H7 (cell line): ENCODE measurements at regions not wholly inside any gene's neighbourhood (a gene's known extent, or its start where the extent isn't known, plus 50 kb on each side); places are given as distances from the start of the nearest gene placed in this dataset.

Experiments used
- DNase-seq: peaks from one replicate; pipeline ENCODE4 v3.0.0; 2012
- H3K27me3 ChIP-seq: 2 replicates; pipeline ENCODE4 v1.6.0; 2011; ENCODE audit warnings: mild to moderate bottlenecking, low read length; ENCODE audit not compliant: control insufficient read depth, insufficient read depth
- H3K36me3 ChIP-seq: replicated peaks from 2 replicates; pipeline ENCODE4 v1.5.1; 2011; ENCODE audit warnings: low read length; ENCODE audit not compliant: control insufficient read depth, insufficient read depth
- H3K4me3 ChIP-seq: 2 replicates; pipeline ENCODE4 v1.5.1; 2011; ENCODE audit warnings: low read depth, mild to moderate bottlenecking, control low read depth, low read length, moderate library complexity; ENCODE audit not compliant: insufficient read depth

- Histone ChIP-seq H3K27me3 (no peaks in the 10 kb centered on the region), H3K4me3 (no peak overlapping the region), H3K36me3 (no peaks in the 10 kb centered on the region)
- DNase-seq: no peak
Measured at GRCh38 chr10:84665211-84665610, 336.8 kb downstream of the CCSER2 start.

DNA sequence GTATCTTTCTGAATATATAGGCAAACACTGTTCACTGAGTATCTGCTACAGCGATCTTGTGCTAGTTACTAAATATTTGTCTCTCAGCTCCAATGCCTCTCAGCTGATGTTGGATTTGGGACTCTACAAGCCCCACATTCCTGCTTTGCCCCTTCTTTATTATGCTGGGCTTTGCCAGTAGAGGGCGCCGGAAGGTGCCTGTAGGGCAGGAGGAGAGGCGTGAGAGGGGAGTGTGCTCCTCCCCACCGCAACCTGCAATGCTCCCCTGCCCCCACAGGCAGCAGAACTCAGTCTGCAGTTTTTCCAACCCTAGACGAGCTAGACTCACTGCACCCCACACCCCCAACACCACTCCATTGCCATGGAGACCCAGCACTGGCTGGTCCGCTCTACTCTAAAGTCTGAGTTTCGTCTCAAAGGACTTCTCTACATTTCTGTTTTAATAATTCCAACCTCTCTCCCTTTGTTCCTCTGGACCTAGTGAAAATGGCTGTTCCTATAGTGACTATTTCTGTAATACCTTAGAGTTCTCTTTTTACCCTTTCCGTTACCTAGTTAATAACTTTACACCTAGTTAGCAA is 337.6 kb downstream of the CCSER2 start:
- no peaks in the 10 kb centered on the region for H3K27me3 ChIP-seq
- peak; percentile 73 for DNase-seq
- no peak overlapping the region for H3K4me3 ChIP-seq

GRCh38 chr10:84668186-84668763 is 339.9 kb downstream of the CCSER2 start:
- DNase-seq: no peak
- no peaks in the 10 kb centered on the region for H3K36me3 ChIP-seq
- H3K4me3 ChIP-seq: no peak overlapping the region
- H3K27me3 ChIP-seq: no peaks in the 10 kb centered on the region

More for the DNA sequence above, 337.6 kb downstream of the CCSER2 start:
- H3K36me3 ChIP-seq: no peaks in the 10 kb centered on the region

DNA sequence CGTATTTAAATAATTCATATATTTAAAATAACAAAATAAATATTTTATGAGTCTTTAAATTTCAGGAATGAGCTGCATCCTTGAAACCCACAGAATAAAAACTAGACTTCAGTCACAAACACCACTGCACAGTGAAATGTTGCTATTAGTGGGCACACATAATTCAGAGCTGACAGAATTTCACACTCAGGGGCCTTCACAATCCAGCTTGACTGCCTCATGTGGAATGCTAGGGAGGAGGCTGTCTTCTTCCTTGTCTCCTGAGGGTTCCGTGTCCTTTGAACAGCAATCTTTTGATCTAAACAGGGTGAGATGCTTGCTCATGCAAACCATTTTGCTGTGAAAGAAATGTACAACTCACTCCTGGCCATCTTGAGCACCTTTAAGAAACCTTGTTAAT is 346.7 kb downstream of the CCSER2 start:
- no peak for DNase-seq
- Histone ChIP-seq H3K27me3 (no peaks in the 10 kb centered on the region), H3K36me3 (no peaks in the 10 kb centered on the region), H3K4me3 (no peak overlapping the region)

DNA sequence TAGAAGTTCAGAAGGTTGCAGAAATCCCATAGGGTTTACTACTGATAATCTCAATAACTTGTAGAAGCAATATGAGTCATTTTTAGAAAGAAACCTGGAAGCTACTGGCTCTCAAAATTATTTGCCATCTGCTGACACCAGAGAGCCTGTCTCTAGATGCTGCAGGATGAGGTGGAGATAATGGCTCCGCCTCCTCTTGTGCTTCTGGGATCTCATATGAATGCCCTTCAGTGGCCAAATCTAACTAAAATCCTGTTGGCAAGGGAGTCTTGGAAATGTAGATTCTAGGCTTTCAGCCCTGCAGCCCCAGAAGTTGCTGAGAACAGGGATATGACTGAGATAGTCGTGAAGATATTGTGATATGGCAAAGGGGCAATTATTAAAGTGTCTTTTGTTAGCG is 348.1 kb downstream of the CCSER2 start:
- no peaks in the 10 kb centered on the region for H3K36me3 ChIP-seq
- no peaks in the 10 kb centered on the region for H3K27me3 ChIP-seq
- no peak overlapping the region for H3K4me3 ChIP-seq
- DNase-seq: no peak

DNA sequence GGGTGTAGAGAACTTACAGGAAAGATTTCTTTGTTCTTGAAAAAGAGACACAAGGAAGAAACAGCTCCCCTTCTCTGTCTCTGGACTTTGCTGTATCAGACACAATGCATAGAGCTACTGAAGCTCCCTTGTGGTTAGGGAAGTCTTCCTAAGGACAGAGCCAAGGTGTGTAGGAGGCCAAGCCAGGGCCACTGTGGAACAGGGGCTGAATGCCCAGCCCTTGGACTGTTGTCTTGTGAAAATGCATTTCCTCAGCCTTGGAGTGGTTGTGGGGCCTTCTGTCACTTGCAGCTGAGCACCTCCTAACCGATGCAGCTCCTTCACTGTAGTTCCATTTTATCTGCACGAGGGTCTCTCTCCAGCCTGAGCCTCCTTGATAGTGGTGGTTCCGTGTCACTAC is 353.4 kb downstream of the CCSER2 start:
- no peaks in the 10 kb centered on the region for H3K27me3 ChIP-seq
- H3K36me3 ChIP-seq: no peaks in the 10 kb centered on the region
- no peak overlapping the region for H3K4me3 ChIP-seq
- DNase-seq: no peak

GRCh38 chr10:84683550-84683949 is 355.2 kb downstream of the CCSER2 start:
- no peak overlapping the region for H3K4me3 ChIP-seq
- no peaks in the 10 kb centered on the region for H3K27me3 ChIP-seq
- no peaks in the 10 kb centered on the region for H3K36me3 ChIP-seq
- no peak for DNase-seq

DNA sequence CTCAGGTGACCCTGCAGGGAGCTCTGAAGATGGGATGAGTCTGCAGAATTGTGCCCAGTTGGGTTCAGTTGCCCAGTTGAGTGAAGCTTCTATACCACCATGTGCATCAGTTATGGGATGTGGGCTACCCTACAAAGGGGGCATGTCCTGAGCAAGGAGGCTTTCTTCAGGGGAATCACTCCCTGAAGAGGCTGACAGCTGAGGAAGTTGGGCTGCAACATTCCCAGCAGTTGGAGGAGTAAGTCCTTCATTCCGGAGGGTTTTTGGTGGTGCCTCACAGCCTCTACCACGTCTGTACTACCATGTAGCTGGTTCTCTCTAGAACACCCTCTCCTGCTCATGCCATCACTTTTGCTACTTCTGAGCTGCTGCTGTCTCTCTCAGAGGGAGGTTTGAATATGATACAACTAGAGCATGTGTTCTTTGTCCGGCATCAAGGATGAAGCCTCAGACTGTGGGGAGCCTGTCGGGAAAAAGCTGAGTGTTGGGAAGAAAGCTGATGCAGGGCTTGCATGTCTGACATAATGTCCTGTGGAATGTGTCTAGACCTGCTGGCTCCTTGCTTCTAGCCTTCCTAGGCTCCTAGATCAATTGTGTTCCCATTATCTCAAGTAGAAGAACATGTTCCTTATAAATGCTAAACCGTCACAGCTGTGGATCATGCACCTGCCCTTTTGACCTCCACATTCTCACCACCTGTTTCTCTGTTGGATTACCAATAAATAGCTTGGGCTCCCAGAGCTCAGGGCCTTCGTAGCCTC is 355.8 kb downstream of the CCSER2 start:
- no peak for DNase-seq
- no peaks in the 10 kb centered on the region for H3K27me3 ChIP-seq
- H3K36me3 ChIP-seq: no peaks in the 10 kb centered on the region
- no peak overlapping the region for H3K4me3 ChIP-seq

- DNase-seq: no peak
- Histone ChIP-seq H3K4me3 (no peak overlapping the region), H3K27me3 (no peaks in the 10 kb centered on the region), H3K36me3 (no peaks in the 10 kb centered on the region)
Measured at GRCh38 chr10:84685047-84685660, 356.8 kb downstream of the CCSER2 start.

- Histone ChIP-seq H3K36me3 (no peaks in the 10 kb centered on the region), H3K4me3 (no peak overlapping the region), H3K27me3 (no peaks in the 10 kb centered on the region)
- DNase-seq: no peak
Measured at GRCh38 chr10:84693006-84693405, 364.6 kb downstream of the CCSER2 start.

DNA sequence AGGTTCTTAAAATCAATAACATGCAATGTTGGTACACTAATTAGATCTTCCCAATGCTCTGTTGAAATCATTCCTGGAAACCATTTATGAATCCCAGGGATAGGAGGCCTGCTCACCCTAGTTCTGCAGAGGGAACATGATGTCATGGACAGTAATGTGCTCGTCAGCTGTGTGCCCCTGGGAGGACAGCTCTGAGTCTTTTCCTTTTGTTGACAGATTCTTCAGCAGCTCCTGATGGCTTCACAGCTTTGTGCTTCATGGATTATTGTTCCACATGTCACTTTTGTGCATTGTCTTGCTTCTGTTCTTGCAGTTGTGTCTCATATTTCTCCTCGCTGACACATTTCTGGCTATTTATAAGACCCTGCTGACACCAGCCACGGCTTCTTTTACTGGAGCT is 367.5 kb downstream of the CCSER2 start:
- Histone ChIP-seq H3K4me3 (no peak overlapping the region), H3K36me3 (no peaks in the 10 kb centered on the region), H3K27me3 (no peaks in the 10 kb centered on the region)
- no peak for DNase-seq

DNA sequence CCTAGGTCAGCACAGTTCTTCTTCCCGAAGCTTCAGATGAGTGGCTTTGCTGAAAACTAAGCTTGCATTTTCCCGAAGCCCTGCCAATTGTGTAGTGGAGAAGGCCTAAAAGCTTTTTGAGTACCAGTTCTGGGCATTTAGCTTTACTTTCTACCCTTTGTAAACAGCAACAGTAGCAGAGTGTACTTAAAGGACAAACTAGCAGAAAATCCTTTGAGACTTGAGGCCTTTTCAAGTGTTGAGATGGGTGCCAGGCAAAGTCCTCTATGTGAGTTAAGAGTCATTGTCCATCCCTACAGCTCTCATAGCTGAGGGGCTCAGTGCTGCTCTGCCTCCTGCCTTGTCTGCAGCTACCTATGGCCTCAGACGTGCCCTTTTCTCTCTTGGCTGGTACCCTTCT is 368.2 kb downstream of the CCSER2 start:
- Histone ChIP-seq H3K4me3 (no peak overlapping the region), H3K27me3 (no peaks in the 10 kb centered on the region), H3K36me3 (no peaks in the 10 kb centered on the region)
- no peak for DNase-seq

DNA sequence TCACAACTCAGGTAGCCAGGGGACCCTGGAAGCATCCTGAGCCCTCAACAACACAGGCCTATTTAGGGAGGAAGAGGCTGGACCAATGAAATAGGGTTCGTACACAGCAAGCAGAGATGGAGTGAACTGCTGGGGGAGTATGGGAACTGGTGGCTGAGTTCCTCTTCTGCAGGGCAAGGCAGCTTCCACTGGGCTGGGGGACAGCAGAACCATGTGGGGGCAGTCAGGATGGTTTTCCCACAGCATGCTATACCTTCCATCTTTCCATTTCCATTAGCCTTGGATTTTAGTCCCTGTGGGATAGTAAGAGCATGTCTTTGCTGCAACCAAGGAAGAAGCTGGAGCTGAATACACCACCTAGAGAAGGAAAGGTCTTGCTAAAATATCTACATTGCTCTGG is 370.6 kb downstream of the CCSER2 start:
- DNase-seq: no peak
- Histone ChIP-seq H3K27me3 (no peaks in the 10 kb centered on the region), H3K36me3 (no peaks in the 10 kb centered on the region), H3K4me3 (no peak overlapping the region)

DNA sequence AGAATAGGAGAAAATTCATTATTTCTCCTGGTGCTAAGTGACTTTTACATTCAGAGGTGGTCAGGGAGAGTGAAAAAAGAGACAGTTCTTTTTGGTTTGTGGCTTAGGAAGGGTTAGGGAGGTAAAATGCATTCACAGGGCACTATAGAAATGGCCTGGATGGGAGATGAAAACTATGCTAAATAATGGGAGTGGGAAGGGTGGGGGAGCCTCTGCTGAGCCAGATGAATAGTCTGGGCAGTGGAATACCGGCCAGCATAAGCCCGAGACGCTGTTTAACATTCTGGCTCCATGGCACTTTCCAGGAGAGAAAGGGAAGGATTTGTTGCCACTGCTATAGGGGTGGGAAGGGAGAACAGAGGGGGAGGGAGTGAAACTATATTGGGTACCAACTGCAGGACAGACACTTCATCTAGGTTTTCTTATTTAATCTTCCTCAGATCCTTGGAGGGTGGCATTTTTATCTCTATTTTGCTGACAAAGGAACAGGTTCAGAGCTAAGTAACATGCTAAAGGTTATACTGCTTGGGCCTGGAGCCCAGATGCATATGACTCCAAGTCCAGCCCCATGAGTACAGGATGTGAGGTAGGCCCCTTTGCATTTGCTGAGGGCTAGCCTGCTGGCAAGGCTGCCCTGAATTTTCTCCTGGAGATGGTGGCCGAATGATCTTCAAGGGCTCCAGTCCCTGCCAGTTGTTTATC is 372.4 kb downstream of the CCSER2 start:
- no peak for DNase-seq
- Histone ChIP-seq H3K4me3 (no peak overlapping the region), H3K27me3 (no peaks in the 10 kb centered on the region), H3K36me3 (no peaks in the 10 kb centered on the region)

GRCh38 chr10:84701370-84701720 is 373.0 kb downstream of the CCSER2 start:
- H3K27me3 ChIP-seq: no peaks in the 10 kb centered on the region
- no peak overlapping the region for H3K4me3 ChIP-seq
- DNase-seq: no peak
- H3K36me3 ChIP-seq: no peaks in the 10 kb centered on the region
